GM18909 (cell line): ENCODE measurements at regions not wholly inside any gene's neighbourhood (a gene's known extent, or its start where the extent isn't known, plus 50 kb on each side); places are given as distances from the start of the nearest gene placed in this dataset.

Experiments
- ATAC-seq: cut with Tn5 transposase; IDR thresholded peaks from one replicate; pipeline ENCODE4 v1.9.1; 2021; ENCODE audit warnings: mild to moderate bottlenecking; ENCODE audit not compliant: unreplicated experiment, poor library complexity

- no peak for ATAC-seq
These were observed 76.9 kb upstream of the EGR2 start for GRCh38 chr10:62893036-62893435.

- ATAC-seq, result no peak
These were observed 74.2 kb upstream of the EGR2 start for GRCh38 chr10:62890395-62890794.

GRCh38 chr10:62887642-62888041 is 71.5 kb upstream of the EGR2 start:
- ATAC-seq, result no peak

DNA sequence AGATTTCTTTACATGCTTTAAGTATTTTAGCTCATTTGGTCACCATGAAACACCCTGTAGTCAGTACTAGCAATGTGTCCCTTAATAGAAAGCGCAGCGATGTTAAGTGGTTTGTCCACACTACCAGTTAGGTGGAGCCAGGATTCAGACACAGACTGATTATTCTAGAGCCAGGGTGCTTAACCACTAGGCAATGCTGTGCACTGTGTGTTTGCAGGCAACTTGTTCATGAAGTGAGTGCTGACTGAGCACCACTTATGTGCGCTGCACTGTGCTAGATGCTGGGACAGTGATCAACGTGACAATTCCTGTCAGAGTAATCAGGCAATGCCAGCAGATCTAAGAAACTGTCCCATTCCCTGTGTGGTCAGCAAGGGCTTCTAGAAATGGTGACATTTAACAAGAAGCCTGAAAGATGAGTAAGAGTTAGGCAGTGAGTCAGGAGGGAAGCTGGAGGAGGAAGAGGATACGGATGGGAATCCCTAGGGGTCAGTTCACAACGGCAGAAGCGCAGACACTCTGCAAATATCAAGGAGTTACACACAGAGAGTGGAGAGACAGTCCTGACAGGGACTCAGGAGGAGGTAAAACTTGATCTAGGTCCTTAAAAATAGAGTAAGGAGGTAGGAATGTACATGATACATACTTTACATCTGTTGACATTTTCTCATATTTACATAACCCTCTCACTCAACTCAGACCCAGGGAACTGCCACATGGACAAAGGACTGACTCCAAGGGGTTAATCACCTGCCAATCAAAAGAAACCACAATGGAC is 69.7 kb upstream of the EGR2 start:
- no peak for ATAC-seq

DNA sequence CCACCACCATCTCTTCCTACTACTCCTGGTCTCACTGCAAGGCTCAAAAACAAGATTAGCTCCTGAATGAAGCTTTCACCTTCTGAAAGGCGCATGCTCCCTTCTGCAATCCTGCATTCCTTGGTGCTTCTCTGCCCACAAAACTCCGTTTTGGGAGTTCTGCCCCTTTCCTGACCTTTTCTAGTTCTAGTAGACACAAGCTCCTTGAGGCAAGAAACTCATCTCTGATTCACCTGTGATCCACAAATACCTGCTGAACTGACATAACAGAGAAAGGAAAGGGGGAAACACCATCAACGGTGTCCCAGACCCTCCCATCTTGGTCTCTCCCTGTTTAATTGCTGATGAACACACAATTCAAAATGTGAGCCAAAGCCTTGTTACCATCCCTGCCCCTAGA is 64.0 kb upstream of the EGR2 start:
- no peak for ATAC-seq

DNA sequence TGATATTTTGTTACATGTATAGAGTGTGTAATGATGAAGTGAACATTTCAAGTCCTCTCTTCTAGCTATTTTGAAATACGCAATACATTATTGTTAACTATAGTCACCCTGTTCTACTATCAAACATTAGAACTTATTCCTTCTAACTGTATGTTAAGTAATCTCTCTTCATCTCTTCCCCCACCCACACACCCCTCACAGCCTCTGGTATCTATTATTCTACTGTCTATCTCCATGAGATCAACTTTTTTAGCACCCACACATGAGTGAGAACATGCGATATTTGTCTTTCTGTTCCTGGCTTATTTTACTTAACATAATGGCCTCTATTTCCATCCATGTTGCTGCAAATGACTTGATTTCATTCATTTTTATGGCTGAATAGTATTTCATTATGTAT is 57.7 kb upstream of the EGR2 start:
- ATAC-seq, result no peak

- ATAC-seq, result peak; percentile 96
These were observed 54.7 kb upstream of the EGR2 start for GRCh38 chr10:62870866-62871265.

DNA sequence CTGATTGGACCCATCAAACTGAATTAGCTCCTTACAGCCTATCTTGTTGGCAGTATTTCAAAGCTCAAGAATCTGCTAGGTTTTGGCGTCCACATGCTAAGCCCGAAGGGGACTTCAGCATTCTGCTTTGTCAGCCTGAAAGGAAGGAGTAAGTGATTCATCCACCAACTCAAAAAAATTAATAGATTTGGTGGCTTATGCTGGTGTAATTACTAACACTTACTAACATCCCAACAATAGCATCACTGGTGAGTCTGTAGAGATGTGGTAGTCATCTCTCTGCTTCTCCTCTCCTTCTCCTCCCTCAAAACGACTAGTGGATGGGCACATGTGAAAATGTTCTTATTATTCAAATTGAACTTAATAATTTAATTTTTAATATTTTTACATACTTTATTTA is 53.8 kb upstream of the EGR2 start:
- ATAC-seq, result no peak

GRCh38 chr10:62866941-62867340 is 50.8 kb upstream of the EGR2 start:
- no peak for ATAC-seq

- no peak for ATAC-seq
These were observed 50.3 kb upstream of the EGR2 start for GRCh38 chr10:62866451-62866850.
